GM03348 (cell line): ENCODE measurements at regions not wholly inside any gene's neighbourhood (a gene's known extent, or its start where the extent isn't known, plus 50 kb on each side); places are given as distances from the start of the nearest gene placed in this dataset.
A peak's percentile ranks its signal among the peaks of the same experiment; 100 is the strongest.

Experiments
- DNase-seq: peaks from one replicate; pipeline ENCODE4 v3.0.0; 2012; ENCODE audit warnings: low spot score

- DNase-seq, result no peak
These were observed 50.0 kb downstream of the JAKMIP3 start for GRCh38 chr10:132115732-132116131.

- no peak for DNase-seq
These were observed 51.4 kb downstream of the JAKMIP3 start for GRCh38 chr10:132117146-132117545.

GRCh38 chr10:132117636-132118190 lies 52.0 kb downstream of the JAKMIP3 start:
- no peak for DNase-seq

GRCh38 chr10:132118366-132118765 lies 52.6 kb downstream of the JAKMIP3 start:
- no peak for DNase-seq

- no peak for DNase-seq
These were observed 54.5 kb downstream of the JAKMIP3 start for GRCh38 chr10:132120200-132120599.

GRCh38 chr10:132120734-132121510 lies 55.2 kb downstream of the JAKMIP3 start:
- no peak for DNase-seq

- DNase-seq, result no peak
These were observed 55.7 kb downstream of the JAKMIP3 start for GRCh38 chr10:132121511-132121830.

GRCh38 chr10:132122097-132122861 lies 56.5 kb downstream of the JAKMIP3 start:
- DNase-seq, result no peak

- no peak for DNase-seq
These were observed 57.2 kb downstream of the JAKMIP3 start for GRCh38 chr10:132122939-132123445.

GRCh38 chr10:132123606-132124005 lies 57.9 kb downstream of the JAKMIP3 start:
- DNase-seq, result no peak

GRCh38 chr10:132124201-132124920 lies 58.6 kb downstream of the JAKMIP3 start:
- DNase-seq, result no peak

- no peak for DNase-seq
These were observed 57.3 kb upstream of the DPYSL4 start for GRCh38 chr10:132129431-132129830.

GRCh38 chr10:132130286-132131265 lies 56.2 kb upstream of the DPYSL4 start:
- DNase-seq, result no peak

GRCh38 chr10:132131581-132132420 lies 54.9 kb upstream of the DPYSL4 start:
- no peak for DNase-seq

GRCh38 chr10:132132421-132132841 lies 54.3 kb upstream of the DPYSL4 start:
- peak; percentile 35 for DNase-seq

- DNase-seq, result no peak
These were observed 53.7 kb upstream of the DPYSL4 start for GRCh38 chr10:132133005-132133404.

GRCh38 chr10:132133449-132134240 lies 53.1 kb upstream of the DPYSL4 start:
- DNase-seq, result no peak

- no peak for DNase-seq
These were observed 52.3 kb upstream of the DPYSL4 start for GRCh38 chr10:132134241-132135052.
